HG03460 (cell line): ENCODE measurements at regions not wholly inside any gene's neighbourhood (a gene's known extent, or its start where the extent isn't known, plus 50 kb on each side); places are given as distances from the start of the nearest gene placed in this dataset.
"Not testable (repeated sequence)": the region's sequence is repeated elsewhere in the genome, so short reads cannot be mapped to it uniquely, and the experiment has no call there.

Source experiments
- ATAC-seq: cut with Tn5 transposase; IDR thresholded peaks from one replicate; pipeline ENCODE4 v1.9.1; 2021; ENCODE audit not compliant: unreplicated experiment

DNA sequence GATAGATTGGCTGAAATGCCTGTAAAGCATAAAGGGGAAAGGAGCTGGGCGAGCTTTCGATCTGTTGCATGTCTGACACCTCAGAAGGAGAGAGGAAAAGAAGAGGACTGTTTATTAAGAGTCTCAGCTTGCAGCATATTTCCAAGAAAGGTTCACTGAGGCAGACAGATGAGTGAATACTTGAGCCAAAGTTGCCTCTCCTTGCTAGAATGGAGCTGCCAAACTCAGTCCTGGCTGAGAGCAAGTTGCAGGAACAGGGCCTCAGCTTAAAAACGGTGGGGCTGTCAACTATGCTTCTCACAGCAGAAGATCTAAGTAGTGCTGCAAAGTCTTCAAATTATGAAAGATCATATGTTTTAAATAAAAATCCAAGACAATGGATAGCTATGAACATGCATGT lies 707.5 kb downstream of the PCDH7 start:
- no peak for ATAC-seq

DNA sequence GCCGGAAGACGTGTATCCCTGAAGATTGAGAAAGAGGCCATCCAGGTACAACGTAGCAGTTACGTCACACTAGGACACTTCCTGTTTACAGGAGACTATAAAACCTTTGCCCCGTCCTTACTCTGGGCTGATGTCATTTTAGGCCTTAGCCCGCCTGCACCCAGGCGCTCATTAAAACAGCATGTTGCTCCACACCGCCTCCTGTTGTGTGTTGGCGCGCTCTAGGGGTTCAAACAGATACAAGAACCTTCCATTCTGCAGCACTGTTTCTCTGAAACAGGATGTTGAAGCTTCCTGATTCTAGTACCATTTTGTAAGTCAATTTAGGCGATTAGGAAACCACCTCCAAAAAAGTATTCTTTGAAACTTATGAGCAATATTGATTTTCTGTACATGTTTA lies 722.1 kb downstream of the PCDH7 start:
- no peak for ATAC-seq

GRCh38 chr4:31445526-31445925 lies 725.4 kb downstream of the PCDH7 start:
- ATAC-seq, result no peak

- ATAC-seq, result no peak
These were observed 735.4 kb downstream of the PCDH7 start for GRCh38 chr4:31455612-31456011.

GRCh38 chr4:31458813-31459212 lies 738.6 kb downstream of the PCDH7 start:
- ATAC-seq, result no peak

- no peak for ATAC-seq
These were observed 741.3 kb downstream of the PCDH7 start for GRCh38 chr4:31461421-31461820.

- ATAC-seq, result no peak
These were observed 747.6 kb downstream of the PCDH7 start for GRCh38 chr4:31467781-31468180.

DNA sequence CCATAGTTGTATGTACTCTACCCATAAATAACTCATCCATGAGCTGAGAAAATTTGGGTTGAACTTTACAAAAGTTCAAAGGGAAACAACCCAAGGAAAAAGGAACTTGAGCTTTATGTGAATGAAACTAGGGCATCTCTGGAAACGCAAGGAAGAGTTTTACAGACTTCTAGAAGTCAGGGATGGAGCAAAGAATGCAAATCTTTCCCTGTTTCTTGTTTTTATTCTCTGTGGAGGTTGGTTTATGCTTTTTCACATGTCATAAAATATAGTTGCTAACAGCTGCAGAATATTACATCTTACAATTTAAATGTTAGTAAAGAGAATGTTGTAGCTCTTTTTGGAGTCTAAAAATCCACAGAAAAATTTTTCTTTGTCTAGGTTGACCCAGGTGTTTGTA lies 754.1 kb downstream of the PCDH7 start:
- no peak for ATAC-seq

DNA sequence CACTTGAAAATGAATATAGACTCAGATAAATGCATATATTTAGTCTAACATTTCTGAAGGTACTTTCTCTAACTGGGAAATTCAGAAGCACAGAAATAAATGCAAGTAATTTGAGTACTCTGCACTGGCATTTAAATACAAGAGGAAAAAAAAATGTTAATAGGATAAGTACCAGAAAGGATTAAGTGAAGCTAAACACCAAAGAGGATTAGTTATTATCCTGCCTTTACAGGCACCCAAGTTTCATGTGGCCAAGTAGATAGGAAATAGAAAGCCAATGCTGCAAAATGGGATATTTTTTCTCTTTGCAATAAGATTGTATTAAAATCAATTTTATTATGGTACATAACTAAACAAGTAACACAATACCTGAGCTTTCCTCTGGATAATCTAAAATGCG lies 762.5 kb downstream of the PCDH7 start:
- no peak for ATAC-seq

DNA sequence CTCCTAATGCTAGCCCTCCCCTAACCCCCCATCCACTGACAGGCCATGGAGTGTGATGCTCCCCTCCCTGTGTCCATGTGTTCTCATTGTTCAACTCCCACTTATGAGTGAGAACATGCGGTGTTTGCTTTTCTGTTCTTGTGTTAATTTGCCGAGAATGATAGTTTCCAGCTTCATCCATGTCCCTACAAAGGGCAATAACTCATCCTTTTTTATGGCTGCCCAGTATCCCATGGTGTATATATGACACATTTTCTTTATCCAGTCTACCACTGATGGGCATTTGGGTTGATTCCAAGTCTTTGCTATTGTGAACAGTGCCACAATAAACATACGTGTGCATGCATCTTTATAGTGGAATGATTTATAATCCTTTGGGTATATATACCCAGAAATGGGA lies 779.0 kb downstream of the PCDH7 start:
- not testable (repeated sequence) for ATAC-seq

DNA sequence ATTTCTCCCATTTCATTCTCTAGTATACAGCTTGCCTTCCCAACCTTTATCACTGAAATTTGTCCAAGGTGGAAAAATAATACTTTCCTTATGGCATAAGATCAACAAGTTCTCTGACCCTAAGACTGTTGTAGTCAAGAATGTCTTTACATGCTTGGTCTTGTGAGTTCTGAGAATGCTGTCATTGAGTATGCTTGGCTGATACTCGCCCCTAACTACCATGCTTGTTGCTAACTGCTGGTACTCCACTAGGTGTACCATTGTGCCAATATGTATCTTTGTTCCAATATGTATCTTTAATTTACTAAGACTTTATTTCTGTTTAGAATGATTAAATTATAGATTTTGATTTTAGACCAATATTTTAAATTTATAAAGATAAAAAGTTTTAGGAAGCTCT lies 796.4 kb downstream of the PCDH7 start:
- ATAC-seq, result no peak

- ATAC-seq, result no peak
These were observed 798.7 kb downstream of the PCDH7 start for GRCh38 chr4:31518796-31519250.

DNA sequence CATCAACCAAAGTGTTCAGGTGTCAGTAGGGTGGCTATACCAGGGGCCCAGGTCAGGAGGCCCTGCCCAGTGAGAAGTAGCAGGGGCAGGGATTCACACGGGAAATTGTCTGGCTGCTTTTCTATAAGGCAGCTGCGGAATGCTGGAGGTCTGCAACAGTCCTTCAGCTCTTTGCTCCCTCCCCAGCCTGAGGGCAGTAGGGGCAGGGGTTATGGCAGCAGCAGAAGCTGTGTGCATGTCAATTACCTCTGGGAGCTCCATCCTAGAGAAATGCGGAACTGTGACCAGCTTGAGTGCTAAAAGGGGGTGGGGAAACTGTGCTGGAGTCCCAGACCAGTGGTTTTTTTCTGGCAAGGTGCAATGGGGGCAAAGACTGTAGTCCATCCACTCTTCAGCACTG lies 810.4 kb downstream of the PCDH7 start:
- ATAC-seq, result no peak

- ATAC-seq, result no peak
These were observed 818.7 kb downstream of the PCDH7 start for GRCh38 chr4:31538877-31539276.

- ATAC-seq, result no peak
These were observed 819.3 kb downstream of the PCDH7 start for GRCh38 chr4:31539284-31540069.

- no peak for ATAC-seq
These were observed 825.2 kb downstream of the PCDH7 start for GRCh38 chr4:31545330-31545729.

- no peak for ATAC-seq
These were observed 825.6 kb downstream of the PCDH7 start for GRCh38 chr4:31545755-31546154.

- no peak for ATAC-seq
These were observed 827.9 kb downstream of the PCDH7 start for GRCh38 chr4:31548021-31548420.

DNA sequence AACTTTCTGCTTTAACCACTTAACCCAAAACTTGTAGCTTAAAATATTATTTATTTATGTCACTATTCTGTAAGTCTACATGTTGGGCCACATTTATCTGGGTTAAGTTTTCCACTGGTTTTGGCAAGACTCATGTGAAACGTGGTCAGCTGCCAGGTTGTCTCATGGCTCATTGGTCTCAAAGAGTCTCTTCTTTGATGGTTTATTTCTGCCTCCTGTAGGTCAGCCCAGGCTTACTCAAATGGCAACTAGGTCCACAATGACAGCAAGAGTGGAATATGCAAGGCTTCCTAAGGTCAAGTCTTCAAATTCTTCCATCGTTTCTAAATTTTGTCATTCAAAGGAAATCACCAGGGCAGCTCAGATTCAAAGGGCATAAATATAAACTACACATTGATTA lies 828.7 kb downstream of the PCDH7 start:
- ATAC-seq, result no peak

- no peak for ATAC-seq
These were observed 829.1 kb downstream of the PCDH7 start for GRCh38 chr4:31549256-31549655.

DNA sequence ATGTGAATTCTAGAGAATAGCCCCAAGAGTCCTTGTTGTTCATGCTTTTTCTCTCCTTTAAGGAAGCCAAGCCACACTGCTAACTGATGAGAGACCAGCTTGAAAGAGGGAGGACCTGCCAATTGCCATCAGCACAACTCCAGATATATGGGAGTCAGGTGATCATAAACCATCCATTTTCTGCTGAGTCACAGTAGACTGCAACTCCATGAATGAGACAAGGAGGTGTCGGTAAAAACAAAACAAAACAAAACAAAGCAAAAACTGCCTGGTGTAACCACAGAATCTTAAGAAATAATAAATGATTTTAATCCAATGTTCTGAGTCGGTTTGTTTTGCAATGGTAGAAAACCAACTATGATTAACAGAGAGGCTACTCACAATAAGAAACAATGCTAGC lies 837.3 kb downstream of the PCDH7 start:
- no peak for ATAC-seq

DNA sequence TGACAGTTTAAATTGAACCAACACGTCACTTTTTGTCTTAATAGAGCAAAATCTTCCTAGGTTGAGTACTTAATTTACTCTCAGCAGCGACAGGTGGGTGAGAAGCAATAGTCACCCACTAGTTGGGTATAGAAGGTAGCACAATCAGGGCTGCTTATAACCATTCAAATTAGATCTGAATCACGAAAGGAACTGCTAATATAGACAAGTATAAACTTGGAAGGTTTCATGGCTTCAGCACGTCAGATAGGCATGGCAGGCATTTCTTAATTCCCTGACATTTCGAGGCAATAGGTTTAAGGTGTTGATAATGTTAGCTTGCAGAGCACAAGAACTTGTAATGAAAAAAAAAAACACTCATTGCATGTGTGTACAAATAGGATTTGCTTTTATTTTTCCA lies 853.4 kb downstream of the PCDH7 start:
- ATAC-seq, result no peak

- no peak for ATAC-seq
These were observed 855.3 kb downstream of the PCDH7 start for GRCh38 chr4:31575504-31575903.
